ENCODE measurements at regions not wholly inside any gene's neighbourhood (a gene's known extent, or its start where the extent isn't known, plus 50 kb on each side); places are given as distances from the start of the nearest gene placed in this dataset.

GRCh38 chr3:102691507-102691906 lies 256.7 kb downstream of the ZPLD1 start:
- TF ChIP-seq CTCF (IDR thresholded peaks at IDR 0.05) (no peak), POLR2A (IDR thresholded peaks at IDR 0.05) (no peak)

All from body of pancreas (tissue), 4 donors.